Ascending aorta (tissue), 2 donors: ENCODE measurements at regions not wholly inside any gene's neighbourhood (a gene's known extent, or its start where the extent isn't known, plus 50 kb on each side); places are given as distances from the start of the nearest gene placed in this dataset.

Experiments
- DNase-seq, 2 donors: peaks; one replicate each; pipeline ENCODE4 v3.0.0-alpha.2; 2019; ENCODE audit warnings: low spot score in 2 of 2
- H3K27ac ChIP-seq, 2 donors: fragments of 200-600 bp; sonication (generic); one replicate each; pipeline ENCODE4 v1.5.1; 2016 to 2017; ENCODE audit warnings: mild to moderate bottlenecking in 1 of 2
- H3K27me3 ChIP-seq: fragments of 200-600 bp; sonication (generic); one replicate; pipeline ENCODE4 v1.5.1; 2017
- H3K36me3 ChIP-seq, 2 donors: fragments of 200-600 bp; sonication (generic); one replicate each; pipeline ENCODE4 v1.5.1; 2016
- H3K4me1 ChIP-seq, 2 donors: fragments of 200-600 bp; sonication (generic); one replicate each; pipeline ENCODE4 v1.5.1; 2016 to 2017; ENCODE audit warnings: mild to moderate bottlenecking in 1 of 2
- H3K4me3 ChIP-seq, 2 donors: fragments of 200-600 bp; sonication (generic); one replicate each; pipeline ENCODE4 v1.5.1; 2016 to 2017; ENCODE audit warnings: mild to moderate bottlenecking in 1 of 2
- H3K9me3 ChIP-seq, 2 donors: fragments of 200-600 bp; sonication (generic); one replicate each; pipeline ENCODE4 v1.5.1; 2016
- intact Hi-C: fragments of 100-400 bp; cut with DNase I; formaldehyde crosslinking; loops from one replicate; pipeline ENCODE4 v1.15.1; 2023
- TF ChIP-seq, protein P1 (sequence below), 3 experiments: fragments of 200-600 bp in 2 of 3; fragments of 450-650 bp in 1 of 3; sonication (generic) in 2 of 3; IDR thresholded peaks; one replicate each; pipeline ENCODE4 v1.5.1; 2016 to 2019; ENCODE audit warnings: antibody characterized with exemption in 3 of 3, mild to moderate bottlenecking in 1 of 3, moderate library complexity in 1 of 3

DNA sequence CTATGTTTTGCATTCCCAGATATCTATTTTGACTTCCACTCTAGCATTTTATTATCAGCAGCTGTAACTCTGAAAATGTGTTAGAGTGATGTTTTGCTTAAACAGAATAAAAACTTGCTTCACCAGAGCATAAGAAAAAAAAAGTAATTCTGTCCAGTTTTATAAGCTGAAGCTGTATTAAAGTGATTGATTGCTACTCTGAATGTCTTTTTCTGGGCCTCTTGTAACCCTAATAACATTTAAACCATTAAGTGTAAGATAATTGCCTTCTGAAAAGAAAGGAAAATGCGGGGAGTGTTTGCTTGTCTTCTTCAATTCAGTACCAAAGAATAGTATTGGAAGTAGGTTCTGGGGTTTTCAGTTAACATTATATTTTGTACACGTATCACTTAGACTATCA, 57.9 kb upstream of the UBE2E1 start:
- Histone ChIP-seq H3K27me3 (no peaks in the 10 kb centered on the region), H3K4me1 (peaks cover 0 to 6% of the 10 kb centered on the region in 2 donors), H3K36me3 (no peaks in the 10 kb centered on the region), H3K4me3 (no peak overlapping the region), H3K9me3 (no peaks in the 10 kb centered on the region), H3K27ac (no peak overlapping the region)
- intact Hi-C loops, result no loop called here
- TF ChIP-seq, protein P1, sequence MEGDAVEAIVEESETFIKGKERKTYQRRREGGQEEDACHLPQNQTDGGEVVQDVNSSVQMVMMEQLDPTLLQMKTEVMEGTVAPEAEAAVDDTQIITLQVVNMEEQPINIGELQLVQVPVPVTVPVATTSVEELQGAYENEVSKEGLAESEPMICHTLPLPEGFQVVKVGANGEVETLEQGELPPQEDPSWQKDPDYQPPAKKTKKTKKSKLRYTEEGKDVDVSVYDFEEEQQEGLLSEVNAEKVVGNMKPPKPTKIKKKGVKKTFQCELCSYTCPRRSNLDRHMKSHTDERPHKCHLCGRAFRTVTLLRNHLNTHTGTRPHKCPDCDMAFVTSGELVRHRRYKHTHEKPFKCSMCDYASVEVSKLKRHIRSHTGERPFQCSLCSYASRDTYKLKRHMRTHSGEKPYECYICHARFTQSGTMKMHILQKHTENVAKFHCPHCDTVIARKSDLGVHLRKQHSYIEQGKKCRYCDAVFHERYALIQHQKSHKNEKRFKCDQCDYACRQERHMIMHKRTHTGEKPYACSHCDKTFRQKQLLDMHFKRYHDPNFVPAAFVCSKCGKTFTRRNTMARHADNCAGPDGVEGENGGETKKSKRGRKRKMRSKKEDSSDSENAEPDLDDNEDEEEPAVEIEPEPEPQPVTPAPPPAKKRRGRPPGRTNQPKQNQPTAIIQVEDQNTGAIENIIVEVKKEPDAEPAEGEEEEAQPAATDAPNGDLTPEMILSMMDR (IDR thresholded peaks at IDR 0.05), result no peak
- no peak for DNase-seq

DNA sequence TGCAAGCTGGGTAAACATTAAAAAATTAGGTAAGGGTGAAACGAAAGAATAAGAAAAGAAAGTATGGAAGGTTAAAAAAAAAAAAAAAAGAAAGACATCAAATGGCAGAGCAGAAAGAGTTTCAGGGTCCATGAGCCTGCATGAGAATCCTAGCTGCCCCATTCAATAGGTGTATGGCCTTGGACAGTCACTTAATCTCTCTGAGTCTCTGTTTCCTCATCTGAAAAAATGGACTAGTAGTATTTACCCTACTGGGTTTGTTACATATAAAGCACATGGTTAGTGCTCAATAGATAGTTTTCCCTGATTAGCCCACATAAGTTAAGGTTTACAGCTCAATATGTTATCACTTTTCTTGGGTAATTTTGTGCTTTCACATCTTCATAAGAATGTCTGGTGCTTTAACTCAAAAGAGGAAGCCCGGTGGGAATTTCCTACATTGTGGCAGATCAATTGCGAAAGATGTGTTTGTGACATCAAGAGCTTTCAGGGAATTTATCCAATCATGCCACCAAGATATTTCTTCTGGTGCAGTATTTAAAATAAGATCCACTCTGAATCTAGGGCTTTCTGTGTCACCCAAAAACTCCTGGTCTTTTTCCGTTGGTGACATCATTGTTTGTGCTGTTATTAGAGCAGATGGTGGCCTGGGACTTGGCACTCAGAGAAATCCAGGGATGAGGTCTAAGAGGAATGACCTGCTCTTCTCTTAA, 57.2 kb upstream of the UBE2E1 start:
- TF ChIP-seq, protein P1 (IDR thresholded peaks at IDR 0.05), result no peak
- Histone ChIP-seq H3K36me3 (no peaks in the 10 kb centered on the region), H3K27me3 (no peaks in the 10 kb centered on the region), H3K9me3 (no peaks in the 10 kb centered on the region), H3K27ac (no peak overlapping the region), H3K4me3 (no peak overlapping the region), H3K4me1 (peaks cover 0 to 6% of the 10 kb centered on the region in 2 donors)
- intact Hi-C loops, result no loop called here
- DNase-seq, result peak in 1 of 2 donors; percentile 65

DNA sequence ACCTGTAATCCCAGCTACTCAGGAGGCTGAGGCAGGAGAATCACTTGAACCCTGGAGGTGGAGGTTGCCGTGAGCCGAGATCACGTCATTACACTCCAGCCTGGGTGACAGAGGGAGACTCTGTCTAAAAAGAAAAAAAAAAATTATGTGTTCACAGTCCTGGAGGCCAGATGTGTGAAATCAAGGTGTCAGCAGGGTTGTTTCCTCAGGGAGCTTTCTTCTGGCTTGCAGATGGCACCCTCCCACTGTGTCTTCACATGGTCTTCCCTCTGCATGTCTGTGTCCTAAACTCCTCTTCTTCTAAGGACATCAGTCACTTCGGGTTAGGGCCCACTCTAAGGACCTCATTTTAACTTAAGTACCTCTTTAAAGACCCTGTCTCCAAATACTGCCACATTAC, 56.1 kb upstream of the UBE2E1 start:
- no peak for DNase-seq
- intact Hi-C loops, result no loop called here
- no peak overlapping the region for H3K4me3 ChIP-seq
- no peak overlapping the region for H3K27ac ChIP-seq
- no peaks in the 10 kb centered on the region for H3K9me3 ChIP-seq
- no peaks in the 10 kb centered on the region for H3K27me3 ChIP-seq
- no peaks in the 10 kb centered on the region for H3K36me3 ChIP-seq
- TF ChIP-seq, protein P1 (IDR thresholded peaks at IDR 0.05), result no peak
- peaks cover 0 to 6% of the 10 kb centered on the region in 2 donors for H3K4me1 ChIP-seq

DNA sequence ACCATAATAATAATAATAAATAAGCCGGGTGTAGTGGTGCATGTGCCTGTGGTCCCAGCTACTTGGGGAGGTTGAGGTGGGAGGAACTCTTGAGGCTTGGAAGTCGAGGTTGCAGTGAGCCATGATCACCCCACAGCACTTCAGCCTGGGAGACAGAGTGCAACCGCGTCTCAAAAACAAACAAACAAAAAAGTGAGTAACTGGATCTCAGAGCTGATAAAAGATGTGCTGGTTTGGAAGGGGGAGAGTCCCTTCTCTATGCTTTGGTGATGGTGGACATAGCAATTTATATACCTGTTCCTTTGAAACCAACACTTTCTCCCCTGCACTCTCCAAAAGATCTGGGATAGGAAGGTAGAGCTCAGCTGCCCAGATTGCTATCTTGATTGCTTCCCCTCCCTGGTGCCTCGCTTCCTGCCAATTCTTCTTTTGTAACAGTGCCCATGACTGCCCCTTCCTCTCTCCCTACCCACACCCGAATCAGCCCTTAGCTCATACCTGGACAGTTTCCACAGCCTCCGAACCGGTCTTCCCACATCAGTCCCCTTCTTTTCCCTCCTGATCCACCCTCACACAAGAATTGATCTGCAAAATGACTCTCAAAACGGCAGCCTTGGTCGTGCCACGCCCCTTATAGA, 55.1 kb upstream of the UBE2E1 start:
- Histone ChIP-seq H3K9me3 (no peaks in the 10 kb centered on the region), H3K36me3 (no peaks in the 10 kb centered on the region), H3K4me3 (no peak overlapping the region), H3K27me3 (no peaks in the 10 kb centered on the region), H3K4me1 (peaks cover 0 to 6% of the 10 kb centered on the region in 2 donors), H3K27ac (no peak overlapping the region)
- no peak for DNase-seq
- TF ChIP-seq, protein P1 (IDR thresholded peaks at IDR 0.05), result no peak
- intact Hi-C loops, result no loop called here

DNA sequence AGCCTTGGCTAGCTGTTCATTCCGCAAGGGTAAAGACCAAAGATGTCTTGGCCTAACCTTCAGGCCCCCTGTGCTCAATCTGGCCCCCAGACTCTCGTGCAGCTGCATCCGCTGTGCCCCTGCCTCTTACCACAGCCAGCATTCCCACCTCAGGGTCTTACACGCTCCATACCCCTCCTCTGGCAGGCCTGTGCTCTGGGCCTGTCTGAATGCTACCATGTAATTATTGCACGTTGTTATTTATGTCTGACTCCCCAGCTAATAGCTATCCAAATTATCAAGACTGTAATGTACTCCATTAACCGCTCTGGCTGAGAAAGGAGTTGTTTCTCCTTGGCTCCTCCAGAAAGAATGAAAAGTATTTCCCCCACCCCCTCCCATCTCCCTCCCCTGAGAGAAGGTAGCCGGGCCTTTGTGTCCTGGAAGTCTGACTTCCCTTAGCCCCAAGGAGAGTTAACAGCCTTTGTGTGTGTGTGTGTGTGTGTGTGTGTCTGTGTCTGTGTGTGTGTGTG, 54.5 kb upstream of the UBE2E1 start:
- Histone ChIP-seq H3K4me1 (peaks cover 0 to 6% of the 10 kb centered on the region in 2 donors), H3K27me3 (no peaks in the 10 kb centered on the region), H3K9me3 (no peaks in the 10 kb centered on the region), H3K36me3 (no peaks in the 10 kb centered on the region), H3K4me3 (no peak overlapping the region), H3K27ac (no peak overlapping the region)
- TF ChIP-seq, protein P1 (IDR thresholded peaks at IDR 0.05), result no peak
- DNase-seq, result no peak
- intact Hi-C loops, result no loop called here
